Neural progenitor cell (in vitro differentiated cells): ENCODE measurements at regions not wholly inside any gene's neighbourhood (a gene's known extent, or its start where the extent isn't known, plus 50 kb on each side); places are given as distances from the start of the nearest gene placed in this dataset.

Experiments
- DNase-seq: peaks from one replicate; pipeline ENCODE4 v3.0.0-alpha.2; 2016; ENCODE audit warnings: low spot score
- H2AFZ ChIP-seq: fragments of 200-600 bp; sonication (generic); replicated peaks from 2 replicates; pipeline ENCODE4 v1.6.1; 2016; ENCODE audit warnings: antibody characterized with exemption
- H3F3A ChIP-seq: fragments of 200-600 bp; sonication (generic); 2 replicates; pipeline ENCODE4 v1.6.1; 2016; ENCODE audit warnings: antibody characterized with exemption, low read depth
- H3K27ac ChIP-seq: fragments of 200-600 bp; sonication (generic); 2 replicates; pipeline ENCODE4 v1.5.1; 2016; ENCODE audit warnings: mild to moderate bottlenecking
- H3K27me3 ChIP-seq: fragments of 200-600 bp; sonication (generic); 2 replicates; pipeline ENCODE4 v1.6.1; 2016; ENCODE audit warnings: mild to moderate bottlenecking, moderate library complexity
- H3K36me3 ChIP-seq: fragments of 200-600 bp; sonication (generic); 2 replicates; pipeline ENCODE4 v1.5.1; 2016
- H3K4me1 ChIP-seq: fragments of 200-600 bp; sonication (generic); 2 replicates; pipeline ENCODE4 v1.6.1; 2016; ENCODE audit warnings: mixed run types
- H3K4me2 ChIP-seq: fragments of 200-600 bp; sonication (generic); 2 replicates; pipeline ENCODE4 v1.6.1; 2016
- H3K4me3 ChIP-seq: fragments of 200-600 bp; sonication (generic); 2 replicates; pipeline ENCODE4 v1.5.1; 2016
- H3K79me2 ChIP-seq: fragments of 200-600 bp; sonication (generic); 2 replicates; pipeline ENCODE4 v1.6.1; 2016; ENCODE audit warnings: low read depth
- H3K9ac ChIP-seq: fragments of 200-600 bp; sonication (generic); 2 replicates; pipeline ENCODE4 v1.6.1; 2016
- H3K9me3 ChIP-seq: fragments of 200-600 bp; sonication (generic); 2 replicates; pipeline ENCODE4 v1.5.1; 2016; ENCODE audit warnings: low read depth
- H4K20me1 ChIP-seq: fragments of 200-600 bp; sonication (generic); 2 replicates; pipeline ENCODE4 v1.6.1; 2016; ENCODE audit warnings: low read depth
- H3K27ac Mint-ChIP-seq: 3 replicates; pipeline ENCODE4 v1.8.0; 2021; ENCODE audit warnings: mixed read lengths
- H3K27me3 Mint-ChIP-seq: 2 replicates; pipeline ENCODE4 v1.8.0; 2022; ENCODE audit warnings: low read depth, mild to moderate bottlenecking, inconsistent platforms, moderate library complexity, mixed read lengths; ENCODE audit not compliant: insufficient read depth
- H3K36me3 Mint-ChIP-seq: 3 replicates; pipeline ENCODE4 v1.8.0; 2021; ENCODE audit warnings: mixed read lengths
- H3K4me1 Mint-ChIP-seq: 3 replicates; pipeline ENCODE4 v1.8.0; 2021; ENCODE audit warnings: mixed read lengths
- H3K4me3 Mint-ChIP-seq: 3 replicates; pipeline ENCODE4 v1.8.0; 2021; ENCODE audit warnings: mild to moderate bottlenecking, moderate library complexity, mixed read lengths
- H3K9me3 Mint-ChIP-seq: 3 replicates; pipeline ENCODE4 v1.8.0; 2020; ENCODE audit warnings: mixed read lengths
- EZH2 ChIP-seq: fragments of 200-600 bp; sonication (generic); IDR thresholded peaks from 2 replicates; pipeline ENCODE4 v1.6.1; 2017; ENCODE audit warnings: antibody characterized with exemption, mild to moderate bottlenecking, moderate library complexity
- EZH2phosphoT487 ChIP-seq: fragments of 200-600 bp; sonication (generic); IDR thresholded peaks from 2 replicates; pipeline ENCODE4 v1.6.1; 2017; ENCODE audit warnings: antibody characterized with exemption
- TF ChIP-seq, protein P1 (sequence below): fragments of 200-600 bp; sonication (generic); IDR thresholded peaks from 2 replicates; pipeline ENCODE4 v1.5.1; 2017; ENCODE audit warnings: antibody characterized with exemption, mild to moderate bottlenecking

DNA sequence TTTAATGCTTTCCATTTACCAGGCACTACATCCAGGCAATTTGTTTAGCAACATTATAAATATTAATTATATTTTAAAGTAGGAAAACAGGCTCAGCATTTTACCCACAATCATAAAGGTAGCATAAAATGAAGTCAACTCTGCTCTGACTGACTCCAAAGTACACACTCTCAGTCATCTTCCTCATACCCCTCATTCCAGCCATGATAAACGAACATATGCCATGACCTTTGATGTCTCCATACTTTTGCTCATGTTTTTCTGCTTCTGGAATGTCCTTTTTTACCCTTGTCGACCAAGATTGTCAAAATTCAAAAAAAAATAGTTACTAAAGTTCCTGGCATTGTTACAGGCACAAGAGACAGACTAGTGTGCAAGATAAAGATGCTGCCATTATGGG, 77.7 kb upstream of the SOX6 start:
- Histone ChIP-seq H3K79me2 (no peaks in the 10 kb centered on the region), H3K27ac (no peak overlapping the region), H3K4me2 (no peak overlapping the region), H3K4me3 (no peak overlapping the region), H3K9me3 (no peaks in the 10 kb centered on the region), H3K4me1 (no peaks in the 10 kb centered on the region), H3F3A (no peaks in the 10 kb centered on the region), H3K27me3 (peaks cover 13% of the 10 kb centered on the region), H3K36me3 (no peaks in the 10 kb centered on the region), H3K9ac (no peak overlapping the region), H4K20me1 (no peaks in the 10 kb centered on the region), H2AFZ (no peak overlapping the region)
- DNase-seq, result no peak
- no peak for TF ChIP-seq EZH2phosphoT487
- TF ChIP-seq, protein P1, sequence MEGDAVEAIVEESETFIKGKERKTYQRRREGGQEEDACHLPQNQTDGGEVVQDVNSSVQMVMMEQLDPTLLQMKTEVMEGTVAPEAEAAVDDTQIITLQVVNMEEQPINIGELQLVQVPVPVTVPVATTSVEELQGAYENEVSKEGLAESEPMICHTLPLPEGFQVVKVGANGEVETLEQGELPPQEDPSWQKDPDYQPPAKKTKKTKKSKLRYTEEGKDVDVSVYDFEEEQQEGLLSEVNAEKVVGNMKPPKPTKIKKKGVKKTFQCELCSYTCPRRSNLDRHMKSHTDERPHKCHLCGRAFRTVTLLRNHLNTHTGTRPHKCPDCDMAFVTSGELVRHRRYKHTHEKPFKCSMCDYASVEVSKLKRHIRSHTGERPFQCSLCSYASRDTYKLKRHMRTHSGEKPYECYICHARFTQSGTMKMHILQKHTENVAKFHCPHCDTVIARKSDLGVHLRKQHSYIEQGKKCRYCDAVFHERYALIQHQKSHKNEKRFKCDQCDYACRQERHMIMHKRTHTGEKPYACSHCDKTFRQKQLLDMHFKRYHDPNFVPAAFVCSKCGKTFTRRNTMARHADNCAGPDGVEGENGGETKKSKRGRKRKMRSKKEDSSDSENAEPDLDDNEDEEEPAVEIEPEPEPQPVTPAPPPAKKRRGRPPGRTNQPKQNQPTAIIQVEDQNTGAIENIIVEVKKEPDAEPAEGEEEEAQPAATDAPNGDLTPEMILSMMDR, result no peak
- TF ChIP-seq EZH2, result no peak
- H3K4me3 Mint-ChIP-seq, result no peak overlapping the region
- no peaks in the 10 kb centered on the region for H3K4me1 Mint-ChIP-seq
- no peak overlapping the region for H3K27ac Mint-ChIP-seq
- H3K27me3 Mint-ChIP-seq, result peaks cover 3% of the 10 kb centered on the region
- peaks cover 24% of the 10 kb centered on the region for H3K9me3 Mint-ChIP-seq
- peaks cover 10% of the 10 kb centered on the region for H3K36me3 Mint-ChIP-seq

DNA sequence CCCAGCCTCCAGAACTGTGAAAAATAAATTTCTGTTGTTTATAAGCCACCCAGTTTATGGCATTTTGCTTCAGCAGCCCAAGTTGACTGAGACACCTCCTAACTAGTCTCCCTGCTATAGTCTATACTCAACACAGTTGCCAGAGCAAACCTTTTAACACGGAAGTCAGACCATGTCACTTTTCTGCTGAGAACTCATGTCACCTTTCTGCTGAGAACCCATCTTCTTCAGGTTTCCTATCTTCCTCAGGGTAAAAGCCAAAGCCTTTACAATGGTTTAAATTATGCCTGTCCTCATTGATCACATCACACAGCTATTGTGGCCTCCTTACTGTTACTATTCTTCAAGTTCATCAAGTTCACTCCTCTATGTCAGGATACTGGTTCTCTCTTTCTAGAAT, 74.3 kb upstream of the SOX6 start:
- Histone ChIP-seq H3K9me3 (no peaks in the 10 kb centered on the region), H2AFZ (no peak overlapping the region), H3K27me3 (no peaks in the 10 kb centered on the region), H3K4me3 (no peak overlapping the region), H3F3A (no peaks in the 10 kb centered on the region), H3K36me3 (no peaks in the 10 kb centered on the region), H3K4me2 (no peak overlapping the region), H3K27ac (no peak overlapping the region), H3K79me2 (no peaks in the 10 kb centered on the region), H4K20me1 (no peaks in the 10 kb centered on the region), H3K4me1 (no peaks in the 10 kb centered on the region), H3K9ac (no peak overlapping the region)
- no peak for DNase-seq
- Mint-ChIP-seq H3K9me3 (peaks cover 37% of the 10 kb centered on the region), H3K4me1 (no peaks in the 10 kb centered on the region), H3K27me3 (peaks cover under 1% of the 10 kb centered on the region), H3K36me3 (peaks cover 20% of the 10 kb centered on the region), H3K27ac (no peak overlapping the region), H3K4me3 (no peak overlapping the region)
- TF ChIP-seq EZH2 (no peak), EZH2phosphoT487 (no peak)
- TF ChIP-seq, protein P1, result no peak

DNA sequence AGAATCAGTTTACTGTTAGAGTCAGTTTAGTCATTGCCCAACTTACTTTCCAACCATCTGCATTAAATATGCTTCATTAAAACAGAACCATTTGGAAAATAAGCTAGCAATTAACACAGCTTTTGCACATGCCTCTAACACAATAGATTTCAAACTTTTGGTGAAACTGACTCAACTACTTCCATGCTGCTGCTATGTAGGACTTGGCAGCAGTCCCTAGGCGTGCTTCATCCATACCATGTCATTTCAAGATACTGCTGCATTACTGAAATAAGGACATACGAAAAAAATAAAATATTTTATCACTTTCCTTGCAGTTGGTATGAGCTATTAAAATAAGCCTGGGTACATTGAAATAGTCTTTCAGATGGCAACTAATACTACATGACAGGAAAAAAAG, 65.5 kb upstream of the SOX6 start:
- peaks cover 3% of the 10 kb centered on the region for H3K36me3 Mint-ChIP-seq
- no peak for DNase-seq
- Histone ChIP-seq H4K20me1 (no peaks in the 10 kb centered on the region), H3K9ac (no peak overlapping the region), H2AFZ (no peak overlapping the region), H3K4me3 (no peak overlapping the region), H3K79me2 (no peaks in the 10 kb centered on the region), H3K4me1 (no peaks in the 10 kb centered on the region), H3K4me2 (no peak overlapping the region), H3K36me3 (no peaks in the 10 kb centered on the region), H3K27ac (no peak overlapping the region), H3K9me3 (no peaks in the 10 kb centered on the region), H3K27me3 (peaks cover 83% of the 10 kb centered on the region), H3F3A (no peaks in the 10 kb centered on the region)
- H3K4me3 Mint-ChIP-seq, result no peak overlapping the region
- TF ChIP-seq EZH2phosphoT487, result no peak
- no peak for TF ChIP-seq EZH2
- TF ChIP-seq, protein P1, result no peak
- H3K27me3 Mint-ChIP-seq, result no peaks in the 10 kb centered on the region
- H3K9me3 Mint-ChIP-seq, result peaks cover 12% of the 10 kb centered on the region
- peaks cover 4% of the 10 kb centered on the region for H3K4me1 Mint-ChIP-seq
- H3K27ac Mint-ChIP-seq, result no peak overlapping the region
